Bronchial epithelial cell (primary cell): ENCODE measurements at regions not wholly inside any gene's neighbourhood (a gene's known extent, or its start where the extent isn't known, plus 50 kb on each side); places are given as distances from the start of the nearest gene placed in this dataset.

ENCODE experiments used
- DNase-seq: peaks from one replicate; pipeline ENCODE4 v3.0.0-alpha.2; 2010; ENCODE audit warnings: low read depth
- FAIRE-seq: peaks from 2 replicates; lab custom pipeline; 2011; peaks lifted over from hg19 to GRCh38; lab: Jason Lieb, UNC
- H3K27me3 ChIP-seq: 2 replicates; pipeline ENCODE4 v1.5.1; 2011; ENCODE audit warnings: low read length; ENCODE audit not compliant: control insufficient read depth, insufficient read depth
- H3K36me3 ChIP-seq: 2 replicates; pipeline ENCODE4 v1.5.1; 2011; ENCODE audit warnings: low read length; ENCODE audit not compliant: control insufficient read depth, insufficient read depth
- H3K4me3 ChIP-seq: 2 replicates; pipeline ENCODE4 v1.5.1; 2011; ENCODE audit warnings: mild to moderate bottlenecking, low read depth, low read length, control low read depth
- TF ChIP-seq, protein P1 (sequence below): IDR thresholded peaks from 2 replicates; pipeline ENCODE4 v1.5.1; 2011; ENCODE audit warnings: mild to moderate bottlenecking, moderate library complexity, low read length, control low read depth, inconsistent platforms; ENCODE audit not compliant: insufficient read depth, severe bottlenecking

DNA sequence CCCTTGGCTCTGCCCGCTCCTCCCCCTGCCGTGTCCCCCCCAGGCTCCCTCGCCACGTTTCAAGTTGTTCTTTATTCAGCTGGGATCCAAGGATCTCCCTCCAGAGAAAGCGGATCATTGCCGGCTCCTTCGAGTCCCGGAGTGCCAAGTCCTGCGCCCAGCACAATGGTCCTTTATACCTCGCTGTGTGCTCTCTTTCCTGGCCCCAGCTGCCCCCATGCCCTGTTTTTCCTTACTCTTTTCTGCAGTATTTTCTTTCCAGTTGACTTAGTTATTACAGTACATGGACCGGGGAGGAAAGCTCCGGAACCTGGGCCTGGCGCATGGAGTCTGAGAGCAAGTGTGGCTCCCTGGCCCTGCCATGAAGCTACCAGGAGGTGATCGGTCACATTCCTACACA is 88.1 kb upstream of the KMT2C start:
- DNase-seq (no peak), FAIRE-seq (no peak)
- H3K4me3 ChIP-seq: no peak overlapping the region
- no peaks in the 10 kb centered on the region for H3K27me3 ChIP-seq
- TF ChIP-seq, protein P1, sequence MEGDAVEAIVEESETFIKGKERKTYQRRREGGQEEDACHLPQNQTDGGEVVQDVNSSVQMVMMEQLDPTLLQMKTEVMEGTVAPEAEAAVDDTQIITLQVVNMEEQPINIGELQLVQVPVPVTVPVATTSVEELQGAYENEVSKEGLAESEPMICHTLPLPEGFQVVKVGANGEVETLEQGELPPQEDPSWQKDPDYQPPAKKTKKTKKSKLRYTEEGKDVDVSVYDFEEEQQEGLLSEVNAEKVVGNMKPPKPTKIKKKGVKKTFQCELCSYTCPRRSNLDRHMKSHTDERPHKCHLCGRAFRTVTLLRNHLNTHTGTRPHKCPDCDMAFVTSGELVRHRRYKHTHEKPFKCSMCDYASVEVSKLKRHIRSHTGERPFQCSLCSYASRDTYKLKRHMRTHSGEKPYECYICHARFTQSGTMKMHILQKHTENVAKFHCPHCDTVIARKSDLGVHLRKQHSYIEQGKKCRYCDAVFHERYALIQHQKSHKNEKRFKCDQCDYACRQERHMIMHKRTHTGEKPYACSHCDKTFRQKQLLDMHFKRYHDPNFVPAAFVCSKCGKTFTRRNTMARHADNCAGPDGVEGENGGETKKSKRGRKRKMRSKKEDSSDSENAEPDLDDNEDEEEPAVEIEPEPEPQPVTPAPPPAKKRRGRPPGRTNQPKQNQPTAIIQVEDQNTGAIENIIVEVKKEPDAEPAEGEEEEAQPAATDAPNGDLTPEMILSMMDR: no peak
- no peaks in the 10 kb centered on the region for H3K36me3 ChIP-seq

DNA sequence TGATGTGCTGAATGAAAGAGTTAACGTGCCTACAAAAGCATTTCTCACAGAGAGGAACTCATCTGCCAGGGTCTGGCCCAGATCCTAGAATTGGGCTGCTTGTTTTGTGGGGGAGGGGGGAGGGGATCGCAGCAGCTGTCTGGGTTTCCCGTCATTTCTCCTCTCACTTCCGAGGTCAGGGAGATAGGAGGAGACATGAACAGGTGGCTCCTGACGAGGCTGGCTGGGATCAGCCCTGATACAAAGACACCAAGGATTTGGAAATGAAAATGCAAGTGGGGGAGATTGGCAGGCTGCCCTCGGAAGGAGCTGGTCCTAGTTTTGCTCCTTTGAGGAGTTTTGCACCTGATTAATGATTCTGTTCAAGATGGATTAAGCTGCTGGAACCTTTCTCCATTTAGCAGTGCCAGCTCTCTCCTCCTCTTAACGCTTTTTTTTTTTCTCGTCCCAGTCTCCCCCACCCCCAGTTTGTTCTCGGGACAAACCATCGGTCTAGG is 86.8 kb upstream of the KMT2C start:
- H3K36me3 ChIP-seq: no peaks in the 10 kb centered on the region
- H3K27me3 ChIP-seq: no peaks in the 10 kb centered on the region
- TF ChIP-seq, protein P1: no peak
- no peak for FAIRE-seq
- no peak for DNase-seq
- no peak overlapping the region for H3K4me3 ChIP-seq

DNA sequence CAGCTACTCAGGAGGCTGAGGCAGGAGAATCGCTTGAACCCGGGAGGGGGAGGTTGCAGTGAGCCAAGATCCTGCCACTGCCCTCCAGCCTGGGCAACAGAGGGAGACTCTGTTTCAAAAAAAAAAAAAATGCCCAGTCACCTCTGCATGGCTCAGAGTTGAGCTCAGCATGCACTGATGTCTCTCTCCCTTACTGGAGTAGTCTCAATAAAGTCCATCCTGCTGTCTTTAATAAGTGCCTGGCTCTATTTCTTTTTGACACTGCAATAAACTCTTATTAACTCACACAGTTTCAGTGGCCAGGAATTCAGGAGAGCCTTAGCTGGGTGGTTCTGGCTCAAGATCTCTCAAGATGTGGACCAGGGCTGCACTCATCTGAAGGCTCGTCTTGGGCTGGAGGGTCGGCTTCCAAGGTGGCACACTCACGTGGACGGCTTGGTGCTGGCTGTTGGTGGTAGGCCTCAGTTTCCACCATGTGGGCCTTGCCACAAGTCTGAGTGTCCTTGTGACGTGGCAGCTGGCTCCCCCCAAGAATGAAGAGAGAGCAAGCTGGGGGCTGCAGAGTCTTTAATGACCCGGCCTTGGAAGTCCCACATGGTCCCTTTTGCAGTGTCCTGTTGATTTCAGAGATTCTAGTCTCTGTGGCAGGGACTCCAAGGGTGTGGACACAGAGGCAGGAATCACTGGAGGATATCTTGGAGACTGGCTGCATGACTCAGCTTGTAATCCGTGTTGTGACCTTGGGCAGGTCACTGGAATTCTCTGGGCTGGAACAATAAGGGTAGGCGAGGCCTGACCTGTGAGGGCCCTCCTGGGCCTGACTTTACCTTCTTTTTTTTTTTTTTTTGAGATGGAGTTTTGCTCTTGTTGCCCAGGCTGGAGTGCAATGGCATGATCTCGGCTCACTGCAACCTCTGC is 85.9 kb upstream of the KMT2C start:
- FAIRE-seq (no peak), DNase-seq (no peak)
- H3K4me3 ChIP-seq: no peak overlapping the region
- TF ChIP-seq, protein P1: no peak
- H3K27me3 ChIP-seq: no peaks in the 10 kb centered on the region
- H3K36me3 ChIP-seq: no peaks in the 10 kb centered on the region

DNA sequence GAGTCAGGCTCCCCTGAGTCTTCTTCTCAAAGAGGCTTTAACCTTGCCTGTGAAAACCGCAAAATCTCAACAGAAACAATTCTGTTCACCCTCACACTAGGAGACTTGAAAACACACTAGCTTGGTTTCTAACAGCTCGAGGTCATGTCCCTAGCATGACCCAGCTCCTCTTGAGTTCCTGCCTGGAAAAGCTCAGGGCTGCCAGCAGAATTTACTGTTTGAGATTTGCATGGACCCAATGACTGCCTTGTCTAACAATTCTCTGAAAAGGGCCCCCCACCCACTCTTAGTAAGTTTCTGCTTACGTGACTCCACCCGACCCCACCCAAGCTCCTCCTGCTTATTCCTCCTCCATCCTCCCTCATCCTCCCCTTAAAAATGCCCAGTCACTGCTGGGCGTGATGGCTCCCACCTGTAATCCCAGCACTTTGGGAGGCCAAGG is 85.1 kb upstream of the KMT2C start:
- TF ChIP-seq, protein P1: no peak
- H3K27me3 ChIP-seq: no peaks in the 10 kb centered on the region
- no peak for FAIRE-seq
- H3K36me3 ChIP-seq: no peaks in the 10 kb centered on the region
- no peak overlapping the region for H3K4me3 ChIP-seq
- DNase-seq: no peak

DNA sequence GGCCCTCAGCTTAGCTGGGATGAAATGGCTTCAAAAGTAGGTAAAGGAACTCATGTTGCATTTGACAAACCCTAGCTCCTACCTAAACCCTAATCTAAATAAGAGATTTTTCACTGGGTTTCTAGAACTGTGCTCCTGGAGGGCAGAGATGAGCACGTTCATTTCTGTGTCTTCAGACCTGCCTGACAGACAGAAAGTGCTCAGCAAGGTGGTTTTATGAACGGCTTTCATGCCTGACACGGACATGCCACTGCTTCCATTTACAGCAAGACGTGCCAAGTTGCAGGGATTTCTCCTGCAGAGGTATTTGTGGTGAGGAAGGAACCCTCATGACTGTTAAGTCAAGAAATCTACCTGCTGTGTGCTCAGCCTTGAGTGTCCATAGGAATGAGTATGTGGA is 83.5 kb upstream of the KMT2C start:
- FAIRE-seq (no peak), DNase-seq (no peak)
- TF ChIP-seq, protein P1: no peak
- Histone ChIP-seq H3K27me3 (no peaks in the 10 kb centered on the region), H3K4me3 (no peak overlapping the region), H3K36me3 (no peaks in the 10 kb centered on the region)
